Spleen (tissue), 11 donors: ENCODE measurements at regions not wholly inside any gene's neighbourhood (a gene's known extent, or its start where the extent isn't known, plus 50 kb on each side); places are given as distances from the start of the nearest gene placed in this dataset.

ENCODE experiments used
- DNase-seq: peaks from one replicate; pipeline ENCODE4 v3.0.0-alpha.2; 2020
- H3K27ac ChIP-seq, 8 donors: fragments of 200-600 bp; sonication (generic) in 7 of 8; 1 replicate in 4 of 8; 2 replicates in 4 of 8; pipeline versions ENCODE4 v1.5.0 to v1.8.0; 2016 to 2021; ENCODE audit warnings: inconsistent platforms in 4 of 8, mild to moderate bottlenecking in 4 of 8, moderate library complexity in 1 of 8
- H3K27me3 ChIP-seq, 7 donors: fragments of 200-600 bp; sonication (generic) in 6 of 7; replicated peaks in 1 of 7; 1 replicate in 4 of 7; 2 replicates in 3 of 7; pipeline versions ENCODE4 v1.5.0 to v1.8.0; 2016 to 2021; ENCODE audit warnings: inconsistent platforms in 3 of 7, mild to moderate bottlenecking in 1 of 7
- H3K36me3 ChIP-seq, 6 donors: fragments of 200-600 bp; sonication (generic) in 5 of 6; 1 replicate in 4 of 6; 2 replicates in 2 of 6; pipeline versions ENCODE4 v1.5.0 to v1.8.0; 2016 to 2021; ENCODE audit warnings: inconsistent platforms in 2 of 6
- H3K4me1 ChIP-seq, 6 donors: fragments of 200-600 bp; sonication (generic) in 5 of 6; 1 replicate in 3 of 6; 2 replicates in 3 of 6; pipeline versions ENCODE4 v1.5.0 to v1.8.0; 2016 to 2021; ENCODE audit warnings: inconsistent platforms in 3 of 6
- H3K4me3 ChIP-seq, 8 donors: fragments of 200-600 bp; sonication (generic) in 7 of 8; 1 replicate in 4 of 8; 2 replicates in 4 of 8; pipeline versions ENCODE4 v1.5.0 to v1.8.0; 2016 to 2021; ENCODE audit warnings: inconsistent platforms in 4 of 8, mild to moderate bottlenecking in 4 of 8, moderate library complexity in 2 of 8
- H3K9me3 ChIP-seq, 8 donors: fragments of 200-600 bp; sonication (generic) in 7 of 8; 1 replicate in 4 of 8; 2 replicates in 4 of 8; pipeline versions ENCODE4 v1.5.0 to v1.8.0; 2016 to 2021; ENCODE audit warnings: inconsistent platforms in 4 of 8
- CTCF ChIP-seq, 11 experiments: fragments of 200-600 bp in 7 of 11; fragments of 450-650 bp in 4 of 11; sonication (generic) in 4 of 11; IDR thresholded peaks in 8 of 11; conservative IDR thresholded peaks in 3 of 11; 1 replicate in 7 of 11; 2 replicates in 4 of 11; pipeline versions ENCODE4 v1.4.0 to v1.8.0; 2016 to 2021; ENCODE audit warnings: antibody characterized with exemption in 11 of 11, inconsistent platforms in 4 of 11, mild to moderate bottlenecking in 1 of 11
- POLR2A ChIP-seq, 3 donors: fragments of 450-650 bp; IDR thresholded peaks; one replicate each; pipeline ENCODE4 v1.5.1; 2017; ENCODE audit warnings: antibody characterized with exemption in 3 of 3, mild to moderate bottlenecking in 1 of 3
- POLR2AphosphoS5 ChIP-seq, 3 donors: sonication (generic); formaldehyde crosslinking; IDR thresholded peaks; one replicate each; pipeline ENCODE4 v1.5.1; 2017; ENCODE audit warnings: antibody characterized with exemption in 3 of 3
- WGBS, 5 donors: extraction: QIAGEN DNeasy Blood & Tissue Kit in 3 of 5; methylation state at CpG; one replicate each; pipeline versions ENCODE4 v1.1.5 to v1.1.7; 2013 to 2018; 5-methylcytosine and 5-hydroxymethylcytosine counted together
- intact Hi-C: fragments of 100-400 bp; cut with DNase I; formaldehyde crosslinking; loops from one replicate; pipeline ENCODE4 v1.15.0; 2023; ENCODE audit warnings: low total_unique reads
- donor health status: healthy with polysubstance abuse.
- donor health status: DM: no; HTN: no; CAD: no; lungs with moderate emphysema.
- donor health status: DM: no; HTN: no; CAD: no.
- donor health status: Bipolar disorder and iron deficiency.
- donor health status: healthy.
- donor health status: DM: no; HTN: no; CAD: no.
- donor health status: DM: yes; HTN: yes; CAD: no.

GRCh38 chr11:114848027-114848426, 169.7 kb downstream of the NXPE2 start:
- no peaks in the 10 kb centered on the region for H3K9me3 ChIP-seq
- DNase-seq, result no peak
- no peaks in the 10 kb centered on the region for H3K4me1 ChIP-seq
- no peak overlapping the region for H3K27ac ChIP-seq
- H3K27me3 ChIP-seq, result no peaks in the 10 kb centered on the region
- H3K36me3 ChIP-seq, result no peaks in the 10 kb centered on the region
- no peak overlapping the region for H3K4me3 ChIP-seq
- 43 to 55% (median 45%) methylated on average over 6 of the region's 6 CpGs for WGBS, 5 donors
- no peak for TF ChIP-seq POLR2A (IDR thresholded peaks at IDR 0.05)
- no peak for TF ChIP-seq POLR2AphosphoS5 (IDR thresholded peaks at IDR 0.05)
- no peak for TF ChIP-seq CTCF (IDR thresholded peaks at IDR 0.05 in 8 of 11, conservative IDR thresholded peaks at IDR 0.05 in 3 of 11)
- intact Hi-C loops, result no loop called here

DNA sequence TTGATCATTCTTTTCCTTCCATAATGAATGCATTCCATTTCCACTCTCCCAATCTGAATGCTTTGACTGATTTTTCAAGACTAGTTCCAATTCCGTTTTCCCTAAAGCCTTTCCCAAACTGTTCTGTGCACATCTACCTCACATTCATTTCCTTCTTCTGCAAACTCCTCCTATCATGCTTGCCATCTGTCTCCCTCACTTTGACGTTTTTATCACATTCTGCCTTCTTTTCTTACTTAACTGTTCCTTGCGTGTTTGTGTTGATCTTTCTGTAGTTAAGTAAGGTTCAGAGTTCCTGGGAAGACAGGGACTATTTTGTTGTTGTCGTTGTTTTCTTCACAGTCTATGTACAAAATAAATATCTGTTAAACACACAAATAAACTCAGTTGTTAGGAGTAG, 179.0 kb downstream of the NXPE2 start:
- H3K36me3 ChIP-seq, result no peaks in the 10 kb centered on the region
- H3K4me3 ChIP-seq, result no peak overlapping the region
- 30 to 38% (median 34%) methylated on average over 4 of the region's 4 CpGs for WGBS, 5 donors
- H3K27me3 ChIP-seq, result no peaks in the 10 kb centered on the region
- no peaks in the 10 kb centered on the region for H3K4me1 ChIP-seq
- no peak for DNase-seq
- intact Hi-C loops, result no loop called here
- peaks cover 0 to 13% (median 0%) of the 10 kb centered on the region in 8 donors for H3K9me3 ChIP-seq
- H3K27ac ChIP-seq, result no peak overlapping the region
- no peak for TF ChIP-seq CTCF (IDR thresholded peaks at IDR 0.05 in 8 of 11, conservative IDR thresholded peaks at IDR 0.05 in 3 of 11)
- TF ChIP-seq POLR2AphosphoS5 (IDR thresholded peaks at IDR 0.05), result no peak
- no peak for TF ChIP-seq POLR2A (IDR thresholded peaks at IDR 0.05)

DNA sequence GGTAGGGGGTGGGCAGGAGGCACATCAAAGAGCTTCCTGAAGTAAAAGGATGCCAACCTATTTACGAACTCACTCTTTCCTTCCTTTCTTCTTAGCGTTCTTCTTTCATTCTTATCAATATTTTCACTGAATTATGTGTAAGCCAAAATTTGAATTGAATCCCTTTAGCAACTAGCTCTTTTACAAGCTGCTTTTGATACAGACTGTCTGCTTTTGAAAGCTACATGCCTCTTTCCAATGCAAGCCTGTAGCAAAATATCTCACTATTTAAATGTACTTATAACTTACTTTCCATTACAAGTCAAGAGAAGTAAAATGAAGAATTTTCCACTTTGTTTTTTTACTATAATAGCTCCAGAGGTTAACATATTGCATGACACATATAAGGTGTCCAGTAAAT, 186.6 kb downstream of the NXPE2 start:
- no peaks in the 10 kb centered on the region for H3K36me3 ChIP-seq
- H3K9me3 ChIP-seq, result peaks cover 0 to 11% (median 0%) of the 10 kb centered on the region in 8 donors
- no peaks in the 10 kb centered on the region for H3K27me3 ChIP-seq
- no peaks in the 10 kb centered on the region for H3K4me1 ChIP-seq
- WGBS, 5 donors, result 30 to 61% (median 43%) methylated on average over 2 of the region's 2 CpGs
- no peak for TF ChIP-seq CTCF (IDR thresholded peaks at IDR 0.05 in 8 of 11, conservative IDR thresholded peaks at IDR 0.05 in 3 of 11)
- no peak for TF ChIP-seq POLR2A (IDR thresholded peaks at IDR 0.05)
- TF ChIP-seq POLR2AphosphoS5 (IDR thresholded peaks at IDR 0.05), result no peak
- no peak for DNase-seq
- H3K27ac ChIP-seq, result no peak overlapping the region
- intact Hi-C loops, result no loop called here
- no peak overlapping the region for H3K4me3 ChIP-seq

- no peaks in the 10 kb centered on the region for H3K9me3 ChIP-seq
- TF ChIP-seq POLR2AphosphoS5 (IDR thresholded peaks at IDR 0.05) (no peak), CTCF (IDR thresholded peaks at IDR 0.05 in 8 of 11, conservative IDR thresholded peaks at IDR 0.05 in 3 of 11) (no peak), POLR2A (IDR thresholded peaks at IDR 0.05) (no peak)
- H3K27me3 ChIP-seq, result no peaks in the 10 kb centered on the region
- no peaks in the 10 kb centered on the region for H3K36me3 ChIP-seq
- no peaks in the 10 kb centered on the region for H3K4me1 ChIP-seq
- no peak overlapping the region for H3K4me3 ChIP-seq
- DNase-seq, result no peak
- intact Hi-C loops, result no loop called here
- no peak overlapping the region for H3K27ac ChIP-seq
- WGBS, 5 donors, result 59 to 74% (median 72%) methylated on average over 6 of the region's 6 CpGs
These were observed 197.9 kb downstream of the NXPE2 start for GRCh38 chr11:114876234-114876633.
